ENCODE measurements at regions not wholly inside any gene's neighbourhood (a gene's known extent, or its start where the extent isn't known, plus 50 kb on each side); places are given as distances from the start of the nearest gene placed in this dataset.

GRCh38 chrX:67939270-67939669 is 395.4 kb downstream of the AR start:
- no peak for TF ChIP-seq RCOR1 (IDR thresholded peaks at IDR 0.05; ENCODE audit: low read length)
- no peak for TF ChIP-seq CTCF (IDR thresholded peaks at IDR 0.05)
- TF ChIP-seq SIN3A (IDR thresholded peaks at IDR 0.05; ENCODE audit: borderline replicate concordance, low read depth, low read length): no peak
- TF ChIP-seq EP300 (IDR thresholded peaks at IDR 0.05; ENCODE audit: borderline replicate concordance in 1 of 2, low read depth in 1 of 2, low read length in 1 of 2): no peak
- TF ChIP-seq GABPA (IDR thresholded peaks at IDR 0.05; ENCODE audit: low read depth): no peak
- TF ChIP-seq NFIC (IDR thresholded peaks at IDR 0.05; ENCODE audit: borderline replicate concordance): no peak
- no peak for TF ChIP-seq RAD21 (IDR thresholded peaks at IDR 0.05; ENCODE audit: low read length)
- TF ChIP-seq CHD2 (IDR thresholded peaks at IDR 0.05; ENCODE audit: low read length, partially characterized antibody): no peak
- no peak for TF ChIP-seq POLR2AphosphoS5 (IDR thresholded peaks at IDR 0.05; ENCODE audit: low read depth, low read length)
- no peak for TF ChIP-seq TEAD4 (IDR thresholded peaks at IDR 0.05; ENCODE audit: borderline replicate concordance, insufficient read depth)
- no peak for TF ChIP-seq ZBTB33 (IDR thresholded peaks at IDR 0.05; ENCODE audit: borderline replicate concordance, low read depth)
- TF ChIP-seq MAX (IDR thresholded peaks at IDR 0.05; ENCODE audit: low read depth): no peak
- TF ChIP-seq JUND (IDR thresholded peaks at IDR 0.05): no peak
- TF ChIP-seq ELF1 (IDR thresholded peaks at IDR 0.05): no peak
